ENCODE measurements at regions not wholly inside any gene's neighbourhood (a gene's known extent, or its start where the extent isn't known, plus 50 kb on each side); places are given as distances from the start of the nearest gene placed in this dataset.

DNA sequence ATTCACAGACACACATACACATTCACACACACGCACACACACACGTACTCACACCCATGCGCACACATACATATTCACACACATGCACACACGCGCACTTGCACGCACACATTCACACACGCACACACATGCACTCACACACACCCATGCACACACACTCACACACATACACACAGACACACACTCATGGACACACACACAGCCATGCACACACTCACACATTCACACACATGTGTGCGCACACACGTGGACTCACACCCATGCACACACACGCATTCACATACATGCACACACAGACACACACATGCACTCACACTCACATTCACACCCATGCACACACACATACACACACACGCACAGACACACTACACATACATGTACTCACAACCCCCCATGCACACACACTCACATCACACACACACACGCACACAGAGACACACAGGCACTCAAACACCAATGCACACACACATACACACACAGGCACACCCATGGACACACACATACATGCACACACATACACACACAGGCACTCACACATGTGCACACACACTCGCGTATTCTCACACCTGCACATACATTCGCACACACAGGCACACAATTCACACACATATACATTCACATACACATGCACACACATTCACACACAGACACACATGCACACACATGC is 589.1 kb downstream of the PTPRU start:
- TF ChIP-seq, protein P1, sequence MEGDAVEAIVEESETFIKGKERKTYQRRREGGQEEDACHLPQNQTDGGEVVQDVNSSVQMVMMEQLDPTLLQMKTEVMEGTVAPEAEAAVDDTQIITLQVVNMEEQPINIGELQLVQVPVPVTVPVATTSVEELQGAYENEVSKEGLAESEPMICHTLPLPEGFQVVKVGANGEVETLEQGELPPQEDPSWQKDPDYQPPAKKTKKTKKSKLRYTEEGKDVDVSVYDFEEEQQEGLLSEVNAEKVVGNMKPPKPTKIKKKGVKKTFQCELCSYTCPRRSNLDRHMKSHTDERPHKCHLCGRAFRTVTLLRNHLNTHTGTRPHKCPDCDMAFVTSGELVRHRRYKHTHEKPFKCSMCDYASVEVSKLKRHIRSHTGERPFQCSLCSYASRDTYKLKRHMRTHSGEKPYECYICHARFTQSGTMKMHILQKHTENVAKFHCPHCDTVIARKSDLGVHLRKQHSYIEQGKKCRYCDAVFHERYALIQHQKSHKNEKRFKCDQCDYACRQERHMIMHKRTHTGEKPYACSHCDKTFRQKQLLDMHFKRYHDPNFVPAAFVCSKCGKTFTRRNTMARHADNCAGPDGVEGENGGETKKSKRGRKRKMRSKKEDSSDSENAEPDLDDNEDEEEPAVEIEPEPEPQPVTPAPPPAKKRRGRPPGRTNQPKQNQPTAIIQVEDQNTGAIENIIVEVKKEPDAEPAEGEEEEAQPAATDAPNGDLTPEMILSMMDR (IDR thresholded peaks at IDR 0.05; ENCODE audit: insufficient read depth, low read depth, low read length), result no peak
- TF ChIP-seq EZH2 (IDR thresholded peaks at IDR 0.05; ENCODE audit: insufficient read depth, low read length), result no peak
